HL-60 (cell line): ENCODE measurements at regions not wholly inside any gene's neighbourhood (a gene's known extent, or its start where the extent isn't known, plus 50 kb on each side); places are given as distances from the start of the nearest gene placed in this dataset.

Experiments
- DNase-seq, 2 experiments: peaks; one replicate each; pipeline ENCODE4 v3.0.0-alpha.2; 2010 to 2020; ENCODE audit warnings: low read depth in 1 of 2, low spot score in 1 of 2
- H3K27ac ChIP-seq: fragments of 250-450 bp; sonication (Bioruptor Pico); replicated peaks from 2 replicates; pipeline ENCODE4 v1.5.1; 2020; ENCODE audit warnings: mild to moderate bottlenecking, moderate library complexity
- H3K27me3 ChIP-seq: fragments of 250-450 bp; sonication (Bioruptor Pico); 2 replicates; pipeline ENCODE4 v1.5.1; 2021; ENCODE audit warnings: mild to moderate bottlenecking, moderate library complexity; ENCODE audit not compliant: insufficient read depth, poor library complexity, severe bottlenecking
- H3K4me3 ChIP-seq: replicated peaks from 2 replicates; pipeline ENCODE4 v1.5.1; 2011; ENCODE audit warnings: mild to moderate bottlenecking, control low read depth, low read length; ENCODE audit not compliant: insufficient read depth
- GABPA ChIP-seq: IDR thresholded peaks from 2 replicates; pipeline ENCODE4 v1.6.1; 2012; ENCODE audit warnings: low read depth
- POLR2AphosphoS5 ChIP-seq: IDR thresholded peaks from 2 replicates; pipeline ENCODE4 v1.6.1; 2012; ENCODE audit warnings: low read depth
- SPI1 ChIP-seq: IDR thresholded peaks from 2 replicates; pipeline ENCODE4 v1.6.1; 2012; ENCODE audit warnings: low read depth, mild to moderate bottlenecking, borderline replicate concordance
- TF ChIP-seq, protein P1 (sequence below): IDR thresholded peaks from one replicate; pipeline ENCODE4 v1.5.1; 2011; ENCODE audit warnings: low read length, control low read depth, inconsistent platforms; ENCODE audit not compliant: insufficient read depth
- TF ChIP-seq, protein P2 (sequence below): IDR thresholded peaks from 2 replicates; pipeline ENCODE4 v1.6.1; 2012; ENCODE audit warnings: low read depth; ENCODE audit not compliant: insufficient replicate concordance

DNA sequence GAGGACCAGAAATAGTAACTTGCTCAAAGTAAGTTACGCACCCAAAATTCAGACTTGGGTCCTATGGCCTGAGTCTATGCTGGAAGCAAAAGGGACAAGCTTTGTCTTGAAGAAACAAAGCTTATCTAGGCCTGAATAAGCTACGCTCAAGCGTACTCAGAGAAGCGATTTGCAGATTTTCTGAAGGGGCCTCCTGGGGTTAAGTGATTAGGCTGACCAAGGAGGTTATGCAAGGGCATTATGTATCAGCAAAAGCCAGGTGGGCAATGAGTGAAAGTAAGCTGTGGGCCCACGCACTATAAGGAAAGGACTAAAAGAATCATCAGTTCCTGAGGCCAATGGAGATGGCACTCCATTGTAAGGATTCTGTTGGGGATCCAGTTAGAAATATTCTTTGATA, 122.1 kb downstream of the SNX18 start:
- no peak for TF ChIP-seq GABPA

DNA sequence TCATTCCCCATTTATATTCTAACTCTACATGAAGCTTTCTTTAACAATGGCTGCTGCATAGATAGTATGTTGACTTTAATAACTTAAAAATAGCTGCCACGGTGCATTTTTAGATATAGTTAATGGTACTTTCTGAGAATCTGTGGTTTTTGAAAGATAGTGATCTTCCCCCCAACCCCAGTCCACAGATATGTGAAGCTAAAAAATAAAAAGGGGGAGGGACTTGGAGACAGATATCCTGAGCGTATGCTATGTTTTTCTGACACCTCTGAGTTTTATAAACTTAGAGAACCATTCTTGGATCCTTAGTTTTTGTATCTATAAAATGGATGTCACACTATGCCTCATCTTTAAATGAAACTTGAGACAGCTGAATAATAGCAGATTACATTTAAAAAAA, 120.5 kb downstream of the SNX18 start:
- TF ChIP-seq SPI1 (no peak), GABPA (no peak), POLR2AphosphoS5 (no peak)
- TF ChIP-seq, protein P1, sequence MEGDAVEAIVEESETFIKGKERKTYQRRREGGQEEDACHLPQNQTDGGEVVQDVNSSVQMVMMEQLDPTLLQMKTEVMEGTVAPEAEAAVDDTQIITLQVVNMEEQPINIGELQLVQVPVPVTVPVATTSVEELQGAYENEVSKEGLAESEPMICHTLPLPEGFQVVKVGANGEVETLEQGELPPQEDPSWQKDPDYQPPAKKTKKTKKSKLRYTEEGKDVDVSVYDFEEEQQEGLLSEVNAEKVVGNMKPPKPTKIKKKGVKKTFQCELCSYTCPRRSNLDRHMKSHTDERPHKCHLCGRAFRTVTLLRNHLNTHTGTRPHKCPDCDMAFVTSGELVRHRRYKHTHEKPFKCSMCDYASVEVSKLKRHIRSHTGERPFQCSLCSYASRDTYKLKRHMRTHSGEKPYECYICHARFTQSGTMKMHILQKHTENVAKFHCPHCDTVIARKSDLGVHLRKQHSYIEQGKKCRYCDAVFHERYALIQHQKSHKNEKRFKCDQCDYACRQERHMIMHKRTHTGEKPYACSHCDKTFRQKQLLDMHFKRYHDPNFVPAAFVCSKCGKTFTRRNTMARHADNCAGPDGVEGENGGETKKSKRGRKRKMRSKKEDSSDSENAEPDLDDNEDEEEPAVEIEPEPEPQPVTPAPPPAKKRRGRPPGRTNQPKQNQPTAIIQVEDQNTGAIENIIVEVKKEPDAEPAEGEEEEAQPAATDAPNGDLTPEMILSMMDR, result no peak
- TF ChIP-seq, protein P2, sequence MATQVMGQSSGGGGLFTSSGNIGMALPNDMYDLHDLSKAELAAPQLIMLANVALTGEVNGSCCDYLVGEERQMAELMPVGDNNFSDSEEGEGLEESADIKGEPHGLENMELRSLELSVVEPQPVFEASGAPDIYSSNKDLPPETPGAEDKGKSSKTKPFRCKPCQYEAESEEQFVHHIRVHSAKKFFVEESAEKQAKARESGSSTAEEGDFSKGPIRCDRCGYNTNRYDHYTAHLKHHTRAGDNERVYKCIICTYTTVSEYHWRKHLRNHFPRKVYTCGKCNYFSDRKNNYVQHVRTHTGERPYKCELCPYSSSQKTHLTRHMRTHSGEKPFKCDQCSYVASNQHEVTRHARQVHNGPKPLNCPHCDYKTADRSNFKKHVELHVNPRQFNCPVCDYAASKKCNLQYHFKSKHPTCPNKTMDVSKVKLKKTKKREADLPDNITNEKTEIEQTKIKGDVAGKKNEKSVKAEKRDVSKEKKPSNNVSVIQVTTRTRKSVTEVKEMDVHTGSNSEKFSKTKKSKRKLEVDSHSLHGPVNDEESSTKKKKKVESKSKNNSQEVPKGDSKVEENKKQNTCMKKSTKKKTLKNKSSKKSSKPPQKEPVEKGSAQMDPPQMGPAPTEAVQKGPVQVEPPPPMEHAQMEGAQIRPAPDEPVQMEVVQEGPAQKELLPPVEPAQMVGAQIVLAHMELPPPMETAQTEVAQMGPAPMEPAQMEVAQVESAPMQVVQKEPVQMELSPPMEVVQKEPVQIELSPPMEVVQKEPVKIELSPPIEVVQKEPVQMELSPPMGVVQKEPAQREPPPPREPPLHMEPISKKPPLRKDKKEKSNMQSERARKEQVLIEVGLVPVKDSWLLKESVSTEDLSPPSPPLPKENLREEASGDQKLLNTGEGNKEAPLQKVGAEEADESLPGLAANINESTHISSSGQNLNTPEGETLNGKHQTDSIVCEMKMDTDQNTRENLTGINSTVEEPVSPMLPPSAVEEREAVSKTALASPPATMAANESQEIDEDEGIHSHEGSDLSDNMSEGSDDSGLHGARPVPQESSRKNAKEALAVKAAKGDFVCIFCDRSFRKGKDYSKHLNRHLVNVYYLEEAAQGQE, result no peak
- no peak for DNase-seq
- Histone ChIP-seq H3K4me3 (no peak overlapping the region), H3K27me3 (no peaks in the 10 kb centered on the region), H3K27ac (no peak overlapping the region)

More for the DNA sequence above, 122.1 kb downstream of the SNX18 start:
- H3K27ac ChIP-seq, result no peak overlapping the region
- DNase-seq, result no peak
- H3K27me3 ChIP-seq, result no peaks in the 10 kb centered on the region
- H3K4me3 ChIP-seq, result no peak overlapping the region

DNA sequence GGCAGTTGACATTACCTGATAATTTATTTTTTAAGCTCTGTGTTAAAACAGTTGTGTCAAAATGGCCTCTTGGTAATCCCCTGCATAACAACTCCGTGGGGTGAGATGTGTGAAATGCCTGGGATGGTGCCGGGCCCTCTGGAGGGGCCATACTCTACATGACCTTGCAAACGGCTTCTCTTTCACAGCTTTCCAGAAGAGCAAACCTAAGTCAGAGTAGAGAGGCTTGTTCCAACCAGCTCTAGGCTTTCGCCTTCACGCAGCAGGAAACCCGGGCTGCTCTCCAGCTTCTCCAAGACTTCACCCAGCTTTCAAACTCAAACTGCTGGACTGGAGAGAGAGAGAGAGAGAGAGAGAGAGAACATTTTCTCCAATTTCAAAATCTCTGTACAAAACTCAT, 120.1 kb downstream of the SNX18 start:
- TF ChIP-seq, protein P2, result no peak
- TF ChIP-seq SPI1 (no peak), POLR2AphosphoS5 (no peak), GABPA (no peak)
- TF ChIP-seq, protein P1, result no peak
- Histone ChIP-seq H3K4me3 (no peak overlapping the region), H3K27ac (no peak overlapping the region), H3K27me3 (no peaks in the 10 kb centered on the region)
- DNase-seq, result no peak

DNA sequence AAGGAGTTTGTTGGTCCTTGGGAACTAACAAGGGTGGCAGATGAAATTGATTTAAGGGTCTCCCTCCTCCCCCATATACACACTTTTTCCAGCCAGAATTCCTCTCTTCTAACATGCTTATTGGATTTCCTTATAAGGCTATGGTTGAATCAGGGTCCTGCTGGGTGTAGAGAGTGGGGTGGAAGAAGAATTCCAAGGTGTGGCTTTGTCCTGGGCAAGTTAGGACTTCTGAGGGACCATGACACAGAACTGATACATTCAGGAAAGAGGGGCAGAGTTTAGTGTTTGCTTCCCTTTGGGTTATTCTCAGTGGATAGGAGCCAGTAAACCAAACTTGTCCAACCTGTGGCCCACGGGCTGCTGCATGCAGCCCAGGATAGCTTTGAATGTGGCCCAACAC, 116.5 kb downstream of the SNX18 start:
- DNase-seq, result no peak
- H3K4me3 ChIP-seq, result no peak overlapping the region
- TF ChIP-seq SPI1 (no peak), POLR2AphosphoS5 (no peak), GABPA (no peak)
- TF ChIP-seq, protein P1, result no peak
- TF ChIP-seq, protein P2, result no peak
- H3K27ac ChIP-seq, result no peak overlapping the region
- no peaks in the 10 kb centered on the region for H3K27me3 ChIP-seq
